A673 (cell line): ENCODE measurements at regions not wholly inside any gene's neighbourhood (a gene's known extent, or its start where the extent isn't known, plus 50 kb on each side); places are given as distances from the start of the nearest gene placed in this dataset. TPM values are rescaled to one million over a fixed set of nuclear protein-coding genes. Genes with fewer than 3 reads are reported as not detected.

Experiments
- BruUV-seq: library from RNA; stranded (reverse); fragments of 400-500 nt; replicated peaks from 2 replicates; lab custom pipeline; 2021; lab: Mats Ljungman, UMichigan
- CTCF ChIA-PET: fragments of 300-600 bp; sonication (Branson Sonifier 250); formaldehyde crosslinking; loops from one replicate; lab custom pipeline; 2022; ENCODE audit warnings: antibody characterized with exemption; lab: Charles Lee
- POLR2A ChIA-PET: fragments of 300-600 bp; sonication (Branson Sonifier 250); formaldehyde crosslinking; loops from one replicate; lab custom pipeline; 2022; ENCODE audit warnings: antibody characterized with exemption; ENCODE audit not compliant: low non-redundant PET; lab: Charles Lee
- DNase-seq: peaks from one replicate; pipeline ENCODE4 v3.0.0-alpha.2; 2015; ENCODE audit warnings: low spot score
- H3K27ac ChIP-seq: fragments of 200-600 bp; sonication (generic); 2 replicates; pipeline ENCODE4 v1.5.1; 2016; ENCODE audit warnings: mixed run types, low read depth, mild to moderate bottlenecking, mixed read lengths, antibody characterized with exemption, low read length; ENCODE audit not compliant: poor library complexity, severe bottlenecking
- H3K27me3 ChIP-seq: fragments of 200-600 bp; sonication (generic); replicated peaks from 2 replicates; pipeline ENCODE4 v1.6.1; 2017; ENCODE audit warnings: mixed run types, low read depth, mild to moderate bottlenecking, mixed read lengths, antibody characterized with exemption, low read length; ENCODE audit not compliant: insufficient read depth, poor library complexity
- H3K36me3 ChIP-seq: fragments of 200-600 bp; sonication (generic); 2 replicates; pipeline ENCODE4 v1.6.1; 2016; ENCODE audit warnings: mixed run types, mild to moderate bottlenecking, mixed read lengths, antibody characterized with exemption, low read length; ENCODE audit not compliant: insufficient read depth, poor library complexity, severe bottlenecking
- H3K4me1 ChIP-seq: fragments of 200-600 bp; sonication (generic); 2 replicates; pipeline ENCODE4 v1.6.1; 2017; ENCODE audit warnings: mixed run types, mild to moderate bottlenecking, mixed read lengths, antibody characterized with exemption, low read length; ENCODE audit not compliant: insufficient read depth, poor library complexity, severe bottlenecking
- H3K4me3 ChIP-seq: fragments of 200-600 bp; sonication (generic); 2 replicates; pipeline ENCODE4 v1.5.1; 2016; ENCODE audit warnings: low read depth, mixed run types, mild to moderate bottlenecking, mixed read lengths, low read length; ENCODE audit not compliant: poor library complexity, severe bottlenecking
- H3K9me3 ChIP-seq: fragments of 200-600 bp; sonication (generic); 2 replicates; pipeline ENCODE4 v1.6.1; 2016; ENCODE audit warnings: mixed run types, low read depth, mild to moderate bottlenecking, mixed read lengths, antibody characterized with exemption, low read length; ENCODE audit not compliant: poor library complexity, severe bottlenecking
- EZH2 ChIP-seq: fragments of 200-600 bp; sonication (generic); IDR thresholded peaks from 2 replicates; pipeline ENCODE4 v1.6.1; 2017; ENCODE audit warnings: borderline replicate concordance, low read depth, mild to moderate bottlenecking, mixed read lengths, antibody characterized with exemption, low read length; ENCODE audit not compliant: poor library complexity, severe bottlenecking
- intact Hi-C: fragments of 100-400 bp; cut with micrococcal nuclease; formaldehyde crosslinking; loops from one replicate; pipeline ENCODE4 v1.10.0; 2022; ENCODE audit not compliant: unreplicated experiment
- microRNA-seq: library from miRNA; unstranded; fragments of <30 nt; microRNA quantifications from one replicate; pipeline ENCODE4 v1.2.0, GENCODE V29; 2021
- TF ChIP-seq, protein P1 (sequence below): fragments of 300-800, 200-600 bp; sonication (generic); conservative IDR thresholded peaks from 2 replicates; pipeline ENCODE4 v1.5.1; 2017; ENCODE audit warnings: low read depth, mild to moderate bottlenecking, antibody characterized with exemption, low read length, moderate library complexity, mixed read lengths

DNA sequence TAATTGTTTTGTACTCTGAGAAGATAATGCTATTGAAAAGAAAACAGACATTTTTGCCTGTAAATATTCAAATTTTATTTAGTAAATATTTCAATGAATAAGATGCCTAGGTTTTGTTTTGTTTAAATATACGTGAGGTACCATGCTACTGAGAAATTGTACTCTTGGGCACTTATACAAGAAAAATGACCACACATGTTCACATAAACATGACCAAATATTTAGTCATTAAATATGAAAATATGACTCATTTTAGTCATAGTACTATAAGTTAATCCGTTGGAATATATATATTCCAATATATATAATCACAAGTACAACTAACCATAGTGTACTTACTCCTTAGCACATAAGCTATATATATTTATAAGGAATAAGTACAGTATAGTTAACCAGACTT lies 56.7 kb upstream of the ZNF804A start:
- DNase-seq: no peak
- POLR2A ChIA-PET: no interaction called here
- Histone ChIP-seq H3K27ac (no peak overlapping the region), H3K4me3 (no peak overlapping the region), H3K4me1 (no peaks in the 10 kb centered on the region), H3K27me3 (no peaks in the 10 kb centered on the region), H3K9me3 (no peaks in the 10 kb centered on the region), H3K36me3 (no peaks in the 10 kb centered on the region)
- CTCF ChIA-PET: no interaction called here
- no peak for TF ChIP-seq EZH2
- TF ChIP-seq, protein P1, sequence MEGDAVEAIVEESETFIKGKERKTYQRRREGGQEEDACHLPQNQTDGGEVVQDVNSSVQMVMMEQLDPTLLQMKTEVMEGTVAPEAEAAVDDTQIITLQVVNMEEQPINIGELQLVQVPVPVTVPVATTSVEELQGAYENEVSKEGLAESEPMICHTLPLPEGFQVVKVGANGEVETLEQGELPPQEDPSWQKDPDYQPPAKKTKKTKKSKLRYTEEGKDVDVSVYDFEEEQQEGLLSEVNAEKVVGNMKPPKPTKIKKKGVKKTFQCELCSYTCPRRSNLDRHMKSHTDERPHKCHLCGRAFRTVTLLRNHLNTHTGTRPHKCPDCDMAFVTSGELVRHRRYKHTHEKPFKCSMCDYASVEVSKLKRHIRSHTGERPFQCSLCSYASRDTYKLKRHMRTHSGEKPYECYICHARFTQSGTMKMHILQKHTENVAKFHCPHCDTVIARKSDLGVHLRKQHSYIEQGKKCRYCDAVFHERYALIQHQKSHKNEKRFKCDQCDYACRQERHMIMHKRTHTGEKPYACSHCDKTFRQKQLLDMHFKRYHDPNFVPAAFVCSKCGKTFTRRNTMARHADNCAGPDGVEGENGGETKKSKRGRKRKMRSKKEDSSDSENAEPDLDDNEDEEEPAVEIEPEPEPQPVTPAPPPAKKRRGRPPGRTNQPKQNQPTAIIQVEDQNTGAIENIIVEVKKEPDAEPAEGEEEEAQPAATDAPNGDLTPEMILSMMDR: no peak
- no TSS peak for BruUV-seq
- intact Hi-C loops: no loop called here

DNA sequence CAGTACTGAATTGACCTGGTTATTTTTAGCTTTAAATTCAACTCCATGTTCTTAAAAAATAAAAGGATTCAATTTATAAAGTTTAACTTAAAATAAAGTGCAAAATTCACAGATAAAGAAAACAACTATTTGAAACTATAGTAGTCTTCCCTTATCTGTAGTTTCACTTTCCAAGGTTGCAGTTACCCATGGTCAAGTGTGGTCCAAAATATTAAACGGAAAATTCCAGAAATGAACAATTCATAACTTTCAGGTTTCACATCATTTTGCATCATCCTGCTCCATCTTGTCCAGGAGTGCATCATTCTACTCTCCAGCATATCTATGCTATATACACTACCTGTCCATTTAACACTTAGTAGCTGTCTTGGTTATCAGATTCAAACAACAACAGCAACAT lies 54.5 kb upstream of the ZNF804A start:
- BruUV-seq: no TSS peak
- no peak for DNase-seq
- Histone ChIP-seq H3K4me3 (no peak overlapping the region), H3K36me3 (no peaks in the 10 kb centered on the region), H3K27me3 (no peaks in the 10 kb centered on the region), H3K4me1 (no peaks in the 10 kb centered on the region), H3K27ac (no peak overlapping the region), H3K9me3 (no peaks in the 10 kb centered on the region)
- ChIA-PET CTCF (interaction anchor here (0.7 kb wide), 1 partner anchor 784 kb away, joined by 3 read pairs; no protein-coding TSS in a partner anchor), POLR2A (no interaction called here)
- TF ChIP-seq EZH2: no peak
- TF ChIP-seq, protein P1: no peak
- intact Hi-C loops: no loop called here

Small RNA genes lying in the stretch of these regions (microRNA-seq; reads per million reads assigned to microRNA genes)
- not detected for gene MIR548AE1
